ENCODE measurements at regions not wholly inside any gene's neighbourhood (a gene's known extent, or its start where the extent isn't known, plus 50 kb on each side); places are given as distances from the start of the nearest gene placed in this dataset.
A peak's percentile ranks its signal among the peaks of the same experiment; 100 is the strongest.

GRCh38 chr6:900716-901605 is 208.0 kb upstream of the EXOC2 start:
- no peak for TF ChIP-seq EZH2phosphoT487 (IDR thresholded peaks at IDR 0.05; ENCODE audit: low read depth)
- no peak for TF ChIP-seq CTCF (IDR thresholded peaks at IDR 0.05; ENCODE audit: low read depth, low read length)
- no peak overlapping the region for H3K4me2 ChIP-seq (ENCODE audit: low read length)
- no peaks in the 10 kb centered on the region for H3K79me2 ChIP-seq (ENCODE audit: low read length)
- no peaks in the 10 kb centered on the region for H3K27me3 ChIP-seq (ENCODE audit: low read depth, low read length)
- H3K9me3 ChIP-seq (ENCODE audit: insufficient read depth, low read length), result no peaks in the 10 kb centered on the region
- H3K36me3 ChIP-seq (replicated peaks; ENCODE audit: low read depth, low read length), result no peaks in the 10 kb centered on the region
- no peaks in the 10 kb centered on the region for H4K20me1 ChIP-seq (ENCODE audit: insufficient read depth, low read length)
- no peak overlapping the region for H3K9ac ChIP-seq (ENCODE audit: low read length)
- H3K4me3 ChIP-seq (ENCODE audit: low read length), result no peak overlapping the region
- no peak overlapping the region for H2AFZ ChIP-seq (ENCODE audit: low read depth, low read length)
- H3K27ac ChIP-seq (ENCODE audit: low read length), result no peak overlapping the region
- H3K4me1 ChIP-seq (ENCODE audit: low read length), result peaks cover 22% of the 10 kb centered on the region

GRCh38 chr6:897528-898207 is 204.7 kb upstream of the EXOC2 start:
- no peak for TF ChIP-seq EZH2phosphoT487 (IDR thresholded peaks at IDR 0.05; ENCODE audit: low read depth)
- TF ChIP-seq CTCF (IDR thresholded peaks at IDR 0.05; ENCODE audit: low read depth, low read length), result no peak
- no peaks in the 10 kb centered on the region for H4K20me1 ChIP-seq (ENCODE audit: insufficient read depth, low read length)
- H3K4me1 ChIP-seq (ENCODE audit: low read length), result peaks cover 22% of the 10 kb centered on the region
- H3K4me3 ChIP-seq (ENCODE audit: low read length), result peak overlapping the region; percentile 67
- peak overlapping the region; percentile 37 for H2AFZ ChIP-seq (ENCODE audit: low read depth, low read length)
- peak overlapping the region; percentile 8; the same call in 1 of the 2 replicates for H3K9ac ChIP-seq (ENCODE audit: low read length)
- H3K79me2 ChIP-seq (ENCODE audit: low read length), result no peaks in the 10 kb centered on the region
- H3K36me3 ChIP-seq (replicated peaks; ENCODE audit: low read depth, low read length), result no peaks in the 10 kb centered on the region
- no peak overlapping the region for H3K27ac ChIP-seq (ENCODE audit: low read length)
- no peaks in the 10 kb centered on the region for H3K27me3 ChIP-seq (ENCODE audit: low read depth, low read length)
- H3K4me2 ChIP-seq (ENCODE audit: low read length), result peak overlapping the region; percentile 69
- no peaks in the 10 kb centered on the region for H3K9me3 ChIP-seq (ENCODE audit: insufficient read depth, low read length)

- no peak for TF ChIP-seq EZH2phosphoT487 (IDR thresholded peaks at IDR 0.05; ENCODE audit: low read depth)
- peak; percentile 33 for TF ChIP-seq CTCF (IDR thresholded peaks at IDR 0.05; ENCODE audit: low read depth, low read length)
- Histone ChIP-seq H3K4me3 (ENCODE audit: low read length) (no peak overlapping the region), H2AFZ (ENCODE audit: low read depth, low read length) (no peak overlapping the region), H3K27ac (ENCODE audit: low read length) (no peak overlapping the region), H3K36me3 (replicated peaks; ENCODE audit: low read depth, low read length) (no peaks in the 10 kb centered on the region), H4K20me1 (ENCODE audit: insufficient read depth, low read length) (no peaks in the 10 kb centered on the region), H3K9me3 (ENCODE audit: insufficient read depth, low read length) (no peaks in the 10 kb centered on the region), H3K79me2 (ENCODE audit: low read length) (no peaks in the 10 kb centered on the region), H3K27me3 (ENCODE audit: low read depth, low read length) (no peaks in the 10 kb centered on the region), H3K9ac (ENCODE audit: low read length) (no peak overlapping the region), H3K4me1 (ENCODE audit: low read length) (peaks cover 22% of the 10 kb centered on the region), H3K4me2 (ENCODE audit: low read length) (no peak overlapping the region)
These were observed 201.3 kb upstream of the EXOC2 start for GRCh38 chr6:894274-894673.

GRCh38 chr6:890995-891394 is 198.1 kb upstream of the EXOC2 start:
- H3K27me3 ChIP-seq (ENCODE audit: low read depth, low read length), result no peaks in the 10 kb centered on the region
- no peaks in the 10 kb centered on the region for H3K4me1 ChIP-seq (ENCODE audit: low read length)
- TF ChIP-seq CTCF (IDR thresholded peaks at IDR 0.05; ENCODE audit: low read depth, low read length) (no peak), EZH2phosphoT487 (IDR thresholded peaks at IDR 0.05; ENCODE audit: low read depth) (no peak)
- H3K9ac ChIP-seq (ENCODE audit: low read length), result no peak overlapping the region
- no peak overlapping the region for H3K4me2 ChIP-seq (ENCODE audit: low read length)
- no peak overlapping the region for H3K27ac ChIP-seq (ENCODE audit: low read length)
- H4K20me1 ChIP-seq (ENCODE audit: insufficient read depth, low read length), result no peaks in the 10 kb centered on the region
- no peaks in the 10 kb centered on the region for H3K36me3 ChIP-seq (replicated peaks; ENCODE audit: low read depth, low read length)
- H2AFZ ChIP-seq (ENCODE audit: low read depth, low read length), result no peak overlapping the region
- no peak overlapping the region for H3K4me3 ChIP-seq (ENCODE audit: low read length)
- H3K79me2 ChIP-seq (ENCODE audit: low read length), result no peaks in the 10 kb centered on the region
- no peaks in the 10 kb centered on the region for H3K9me3 ChIP-seq (ENCODE audit: insufficient read depth, low read length)
